C4-2B (cell line): ENCODE measurements at regions not wholly inside any gene's neighbourhood (a gene's known extent, or its start where the extent isn't known, plus 50 kb on each side); places are given as distances from the start of the nearest gene placed in this dataset.

Experiments
- H3K27ac ChIP-seq: fragments of 450-650 bp; 2 replicates; pipeline ENCODE4 v1.5.1; 2017
- CTCF ChIP-seq: fragments of 450-650 bp; conservative IDR thresholded peaks from 2 replicates; pipeline ENCODE4 v1.5.1; 2017; ENCODE audit warnings: mild to moderate bottlenecking
- ZFX ChIP-seq: fragments of 450-650 bp; IDR thresholded peaks from 2 replicates; pipeline ENCODE4 v1.6.1; 2017

DNA sequence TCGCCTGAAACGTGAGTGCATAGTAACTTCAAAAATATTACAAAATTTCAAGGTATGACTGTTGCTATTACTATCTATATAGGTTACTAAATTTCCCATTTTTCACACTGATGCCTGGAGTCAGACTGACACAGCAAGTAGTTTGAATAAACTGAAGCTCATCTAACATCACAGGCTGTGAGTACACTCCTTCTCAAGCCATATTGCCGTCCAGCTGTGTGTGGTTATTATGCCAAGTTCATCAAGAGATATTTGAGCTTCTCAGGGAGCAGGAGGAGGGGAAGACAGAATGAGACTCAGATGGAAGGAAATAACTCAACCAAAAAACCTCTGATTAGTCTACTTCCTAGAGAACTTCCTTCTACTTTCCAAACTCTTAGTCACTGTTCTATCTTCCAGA lies 473.9 kb downstream of the TOX3 start:
- H3K27ac ChIP-seq, result no peak overlapping the region
- no peak for TF ChIP-seq CTCF
- TF ChIP-seq ZFX, result no peak

- H3K27ac ChIP-seq, result no peak overlapping the region
- no peak for TF ChIP-seq ZFX
- TF ChIP-seq CTCF, result no peak
Observed at GRCh38 chr16:52071101-52071500, 475.8 kb downstream of the TOX3 start.

DNA sequence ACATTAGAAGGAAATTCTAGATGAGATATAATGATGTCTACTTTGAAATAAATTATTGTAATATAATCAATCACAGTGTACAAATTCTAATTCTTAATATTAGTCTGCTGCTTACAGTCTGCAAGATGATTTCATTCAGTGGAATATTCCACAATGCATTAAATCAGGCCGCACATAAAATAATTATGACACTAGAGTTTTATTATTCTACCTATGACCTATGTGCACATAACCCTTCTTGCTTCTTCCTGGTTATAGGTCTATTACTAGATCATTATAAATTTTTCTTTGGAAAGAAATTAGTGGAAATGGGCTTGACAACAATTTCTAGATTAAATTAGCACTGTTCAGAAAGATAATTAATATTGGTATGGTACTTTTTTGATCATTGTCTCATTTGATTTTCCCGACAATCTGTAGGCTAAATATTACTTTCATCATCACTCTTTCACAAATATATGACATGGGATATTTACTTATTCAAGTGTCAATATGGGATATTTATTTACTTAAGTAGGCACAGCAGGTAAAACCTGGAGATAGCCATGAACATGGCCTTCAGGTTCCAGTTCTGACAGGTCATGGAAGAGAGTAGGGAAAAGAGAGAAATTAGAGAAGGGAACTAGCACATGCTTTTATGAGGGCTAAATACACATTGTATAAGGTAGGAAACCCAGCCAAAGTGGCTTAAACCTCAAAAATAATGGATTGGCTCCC lies 476.4 kb downstream of the TOX3 start:
- TF ChIP-seq ZFX (no peak), CTCF (no peak)
- H3K27ac ChIP-seq, result peak overlapping the region; percentile 44; the same call in 1 of the 2 replicates

DNA sequence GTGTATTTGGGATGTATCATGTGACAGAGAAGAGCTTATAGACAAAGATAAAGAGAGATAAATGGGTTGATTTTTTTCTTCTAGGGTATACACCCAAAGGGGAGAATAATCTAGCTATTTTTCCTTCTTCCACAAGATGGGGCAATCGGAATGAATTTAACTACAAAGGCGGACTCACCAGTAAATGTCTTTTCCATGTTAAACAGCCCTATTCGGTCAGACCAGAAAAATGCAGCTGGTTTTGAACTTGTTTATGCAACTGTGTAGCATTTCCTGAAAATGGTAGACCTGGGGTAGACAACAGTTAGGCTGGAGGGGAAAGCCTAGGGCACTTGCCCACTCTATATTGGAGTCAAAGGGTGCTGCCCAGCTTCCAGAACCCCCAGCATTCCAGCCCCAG lies 477.1 kb downstream of the TOX3 start:
- TF ChIP-seq ZFX, result no peak
- TF ChIP-seq CTCF, result peak; percentile 65
- peak overlapping the region; percentile 44; the same call in 1 of the 2 replicates for H3K27ac ChIP-seq

DNA sequence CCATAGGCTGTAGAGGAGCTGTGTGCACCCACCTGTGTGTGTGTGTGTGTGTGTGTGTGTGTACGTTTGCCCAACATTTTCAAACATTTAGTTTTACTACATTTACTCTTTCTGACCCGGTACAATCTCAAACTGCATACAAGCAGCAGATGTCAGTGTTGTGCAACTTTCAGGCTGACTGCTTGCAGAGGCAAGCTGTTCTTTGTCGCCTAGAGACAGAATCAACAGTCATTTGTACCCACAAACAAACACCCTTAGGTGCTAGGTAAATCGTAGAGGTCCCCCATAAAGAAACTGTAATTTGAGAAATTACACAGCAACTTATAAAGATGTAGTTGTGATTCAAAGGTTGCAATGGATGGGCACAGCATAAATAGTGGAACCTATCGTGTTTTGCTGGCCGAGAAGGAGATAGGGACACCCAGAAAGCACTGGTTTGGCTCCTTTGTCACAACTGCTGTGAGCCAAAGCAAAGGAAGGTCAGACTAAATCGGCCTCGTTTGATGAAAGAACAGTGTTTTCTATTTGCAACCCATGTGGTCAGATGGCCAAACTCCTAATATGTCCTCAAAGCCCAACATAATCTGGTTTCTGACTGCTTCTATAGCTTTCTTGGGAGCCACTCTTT lies 478.4 kb downstream of the TOX3 start:
- TF ChIP-seq ZFX (no peak), CTCF (peak; percentile 73)
- H3K27ac ChIP-seq, result no peak overlapping the region

DNA sequence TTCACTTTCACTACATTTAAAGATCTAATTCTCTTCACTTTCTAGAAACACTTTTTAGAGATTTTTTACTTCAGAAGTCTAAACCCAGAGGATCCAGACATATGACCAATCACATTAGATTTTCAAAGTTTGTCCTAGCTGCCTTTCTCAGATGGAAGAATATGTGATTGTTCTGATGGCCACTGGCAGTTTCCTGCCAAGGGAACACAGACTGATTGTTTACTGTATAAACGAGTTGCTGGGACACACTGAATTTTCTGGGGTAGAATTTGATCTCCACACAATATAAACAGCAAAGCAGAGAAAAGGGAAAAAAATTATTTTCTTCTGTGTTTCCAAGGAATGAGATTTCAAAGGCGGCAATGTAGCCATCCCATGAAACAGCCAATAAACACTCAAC lies 480.0 kb downstream of the TOX3 start:
- H3K27ac ChIP-seq, result no peak overlapping the region
- no peak for TF ChIP-seq CTCF
- TF ChIP-seq ZFX, result no peak

DNA sequence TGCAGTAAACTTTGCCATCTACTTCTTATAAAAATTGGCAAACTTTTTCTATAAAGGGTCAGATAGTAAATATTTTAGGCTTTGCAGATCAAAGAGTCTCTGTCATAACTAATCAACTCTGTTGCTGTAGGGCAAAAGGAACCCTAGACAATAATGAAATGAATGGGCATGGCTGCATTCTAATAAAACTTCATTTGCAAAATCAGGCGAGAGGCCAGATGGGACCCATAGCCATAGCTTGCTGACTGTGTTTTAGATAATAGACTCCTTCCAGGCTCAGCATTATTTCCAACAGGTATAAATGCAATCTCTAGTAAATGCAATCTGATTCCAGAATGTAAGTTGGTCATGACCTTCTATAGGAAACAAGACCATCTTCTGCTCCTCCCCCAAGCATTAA lies 490.7 kb downstream of the TOX3 start:
- no peak overlapping the region for H3K27ac ChIP-seq
- TF ChIP-seq ZFX, result no peak
- TF ChIP-seq CTCF, result no peak
